ENCODE measurements at regions not wholly inside any gene's neighbourhood (a gene's known extent, or its start where the extent isn't known, plus 50 kb on each side); places are given as distances from the start of the nearest gene placed in this dataset.
"Not testable (repeated sequence)": the region's sequence is repeated elsewhere in the genome, so short reads cannot be mapped to it uniquely, and the experiment has no call there.

GRCh38 chr6:12546410-12547002 lies 170.1 kb upstream of the PHACTR1 start:
- DNase-seq (ENCODE audit: low spot score): no peak

GRCh38 chr6:12548526-12548925 lies 168.0 kb upstream of the PHACTR1 start:
- DNase-seq (ENCODE audit: low spot score): peak; percentile 78

GRCh38 chr6:12549445-12549844 lies 167.1 kb upstream of the PHACTR1 start:
- not testable (repeated sequence) for DNase-seq (ENCODE audit: low spot score)

- not testable (repeated sequence) for DNase-seq (ENCODE audit: low spot score)
Observed at GRCh38 chr6:12554820-12555219, 161.7 kb upstream of the PHACTR1 start.

GRCh38 chr6:12555267-12555666 lies 161.3 kb upstream of the PHACTR1 start:
- DNase-seq (ENCODE audit: low spot score): peak; percentile 81

- no peak for DNase-seq (ENCODE audit: low spot score)
Observed at GRCh38 chr6:12555781-12556180, 160.8 kb upstream of the PHACTR1 start.

- DNase-seq (ENCODE audit: low spot score): no peak
Observed at GRCh38 chr6:12557765-12558164, 158.8 kb upstream of the PHACTR1 start.

- DNase-seq (ENCODE audit: low spot score): no peak
Observed at GRCh38 chr6:12560315-12560714, 156.3 kb upstream of the PHACTR1 start.

- no peak for DNase-seq (ENCODE audit: low spot score)
Observed at GRCh38 chr6:12566618-12567123, 149.9 kb upstream of the PHACTR1 start.

GRCh38 chr6:12567682-12568081 lies 148.9 kb upstream of the PHACTR1 start:
- no peak for DNase-seq (ENCODE audit: low spot score)

GRCh38 chr6:12569646-12570045 lies 146.9 kb upstream of the PHACTR1 start:
- no peak for DNase-seq (ENCODE audit: low spot score)

- DNase-seq (ENCODE audit: low spot score): peak; percentile 53
Observed at GRCh38 chr6:12570461-12571030, 146.0 kb upstream of the PHACTR1 start.

GRCh38 chr6:12572896-12573827 lies 143.4 kb upstream of the PHACTR1 start:
- DNase-seq (ENCODE audit: low spot score): peak; percentile 85

- DNase-seq (ENCODE audit: low spot score): no peak
Observed at GRCh38 chr6:12575961-12576360, 140.6 kb upstream of the PHACTR1 start.

GRCh38 chr6:12576389-12576788 lies 140.2 kb upstream of the PHACTR1 start:
- peak; percentile 19 for DNase-seq (ENCODE audit: low spot score)

- no peak for DNase-seq (ENCODE audit: low spot score)
Observed at GRCh38 chr6:12577124-12577850, 139.3 kb upstream of the PHACTR1 start.

GRCh38 chr6:12578097-12578496 lies 138.5 kb upstream of the PHACTR1 start:
- DNase-seq (ENCODE audit: low spot score): no peak

- peak; percentile 61 for DNase-seq (ENCODE audit: low spot score)
Observed at GRCh38 chr6:12578751-12579150, 137.8 kb upstream of the PHACTR1 start.

- no peak for DNase-seq (ENCODE audit: low spot score)
Observed at GRCh38 chr6:12580290-12580689, 136.3 kb upstream of the PHACTR1 start.

- no peak for DNase-seq (ENCODE audit: low spot score)
Observed at GRCh38 chr6:12582421-12583110, 134.0 kb upstream of the PHACTR1 start.

GRCh38 chr6:12584631-12585405 lies 131.7 kb upstream of the PHACTR1 start:
- DNase-seq (ENCODE audit: low spot score): no peak
